ENCODE measurements at regions not wholly inside any gene's neighbourhood (a gene's known extent, or its start where the extent isn't known, plus 50 kb on each side); places are given as distances from the start of the nearest gene placed in this dataset.
"Not testable (repeated sequence)": the region's sequence is repeated elsewhere in the genome, so short reads cannot be mapped to it uniquely, and the experiment has no call there.

GRCh38 chr7:131040467-131040932 lies 287.2 kb upstream of the MKLN1 start:
- H3K36me3 Mint-ChIP-seq (ENCODE audit: insufficient read depth, unreplicated experiment): no peaks in the 10 kb centered on the region
- H3K9me3 ChIP-seq: no peaks in the 10 kb centered on the region
- no peaks in the 10 kb centered on the region for H3K9me3 Mint-ChIP-seq (ENCODE audit: unreplicated experiment)
- TF ChIP-seq CTCF (IDR thresholded peaks at IDR 0.05; ENCODE audit: insufficient read depth in 1 of 2, low read depth in 1 of 2, low read length in 1 of 2, severe bottlenecking in 1 of 2, unreplicated experiment in 1 of 2): peak; percentile 88 to 93
- H3K27ac Mint-ChIP-seq (ENCODE audit: unreplicated experiment): no peak overlapping the region
- H3K36me3 ChIP-seq (ENCODE audit: control insufficient read depth, insufficient read depth, low read length): no peaks in the 10 kb centered on the region
- H3K4me3 Mint-ChIP-seq (ENCODE audit: unreplicated experiment): no peak overlapping the region
- intact Hi-C loops (cut with micrococcal nuclease; ENCODE audit: unreplicated experiment): loop anchor here (1.0 kb wide), 4 partner anchors 33 to 165 kb away; no protein-coding TSS in a partner anchor
- DNase-seq: peak; percentile 40 to 65
- BruUV-seq (replicated peaks): no TSS peak
- no peaks in the 10 kb centered on the region for H3K27me3 ChIP-seq (replicated peaks; ENCODE audit: control insufficient read depth, insufficient read depth, low read length)
- H3K4me1 Mint-ChIP-seq (ENCODE audit: low read depth, unreplicated experiment): peaks cover 6% of the 10 kb centered on the region
- ChIA-PET CTCF (interaction anchor here (0.5 to 2.4 kb wide), 10 partner anchors 16 to 165 kb away, joined by 3 to 39 read pairs (median 4); no protein-coding TSS in a partner anchor), POLR2A (no interaction called here)
- H3K27me3 Mint-ChIP-seq (ENCODE audit: insufficient read depth, unreplicated experiment): no peaks in the 10 kb centered on the region
- no peaks in the 10 kb centered on the region for H3K4me1 ChIP-seq
- no peak overlapping the region for H3K4me3 ChIP-seq (ENCODE audit: low read depth, low read length)

GRCh38 chr7:131041012-131041695 lies 286.5 kb upstream of the MKLN1 start:
- H3K27me3 Mint-ChIP-seq (ENCODE audit: insufficient read depth, unreplicated experiment); DNase-seq; H3K27ac Mint-ChIP-seq (ENCODE audit: unreplicated experiment); H3K9me3 Mint-ChIP-seq (ENCODE audit: unreplicated experiment); intact Hi-C loops (cut with micrococcal nuclease; ENCODE audit: unreplicated experiment); H3K4me1 ChIP-seq; H3K27me3 ChIP-seq (replicated peaks; ENCODE audit: control insufficient read depth, insufficient read depth, low read length); POLR2A ChIA-PET; H3K4me3 Mint-ChIP-seq (ENCODE audit: unreplicated experiment); H3K36me3 Mint-ChIP-seq (ENCODE audit: insufficient read depth, unreplicated experiment); H3K36me3 ChIP-seq (ENCODE audit: control insufficient read depth, insufficient read depth, low read length); H3K4me3 ChIP-seq (ENCODE audit: low read depth, low read length); H3K4me1 Mint-ChIP-seq (ENCODE audit: low read depth, unreplicated experiment); H3K9me3 ChIP-seq; BruUV-seq (replicated peaks): not testable (repeated sequence)
- CTCF ChIA-PET: interaction anchor here (0.6 to 2.4 kb wide), 5 partner anchors 12 to 166 kb away, joined by 3 to 39 read pairs (median 4); no protein-coding TSS in a partner anchor

- intact Hi-C loops (cut with micrococcal nuclease; ENCODE audit: unreplicated experiment): no loop called here
- Mint-ChIP-seq H3K4me3 (ENCODE audit: unreplicated experiment) (no peak overlapping the region), H3K27me3 (ENCODE audit: insufficient read depth, unreplicated experiment) (no peaks in the 10 kb centered on the region), H3K4me1 (ENCODE audit: low read depth, unreplicated experiment) (peaks cover 6% of the 10 kb centered on the region), H3K9me3 (ENCODE audit: unreplicated experiment) (no peaks in the 10 kb centered on the region), H3K36me3 (ENCODE audit: insufficient read depth, unreplicated experiment) (no peaks in the 10 kb centered on the region), H3K27ac (ENCODE audit: unreplicated experiment) (no peak overlapping the region)
- POLR2A ChIA-PET: no interaction called here
- no peak for DNase-seq
- Histone ChIP-seq H3K9me3 (no peaks in the 10 kb centered on the region), H3K4me3 (ENCODE audit: low read depth, low read length) (no peak overlapping the region), H3K4me1 (no peaks in the 10 kb centered on the region), H3K36me3 (ENCODE audit: control insufficient read depth, insufficient read depth, low read length) (no peaks in the 10 kb centered on the region), H3K27me3 (replicated peaks; ENCODE audit: control insufficient read depth, insufficient read depth, low read length) (no peaks in the 10 kb centered on the region)
- no peak for TF ChIP-seq CTCF (IDR thresholded peaks at IDR 0.05; ENCODE audit: insufficient read depth in 1 of 2, low read depth in 1 of 2, low read length in 1 of 2, severe bottlenecking in 1 of 2, unreplicated experiment in 1 of 2)
- CTCF ChIA-PET: interaction anchor here (0.7 kb wide), 2 partner anchors 30 to 227 kb away, joined by 4 to 8 read pairs; no protein-coding TSS in a partner anchor
- BruUV-seq (replicated peaks): no TSS peak
Measured at GRCh38 chr7:131042269-131043160, 285.2 kb upstream of the MKLN1 start.
